Brain pericyte (primary cell): ENCODE measurements at regions not wholly inside any gene's neighbourhood (a gene's known extent, or its start where the extent isn't known, plus 50 kb on each side); places are given as distances from the start of the nearest gene placed in this dataset.
"Not testable (repeated sequence)": the region's sequence is repeated elsewhere in the genome, so short reads cannot be mapped to it uniquely, and the experiment has no call there.

Experiments used
- DNase-seq: peaks from one replicate; pipeline ENCODE4 v3.0.0-alpha.2; 2012; ENCODE audit warnings: low read depth, low spot score

DNA sequence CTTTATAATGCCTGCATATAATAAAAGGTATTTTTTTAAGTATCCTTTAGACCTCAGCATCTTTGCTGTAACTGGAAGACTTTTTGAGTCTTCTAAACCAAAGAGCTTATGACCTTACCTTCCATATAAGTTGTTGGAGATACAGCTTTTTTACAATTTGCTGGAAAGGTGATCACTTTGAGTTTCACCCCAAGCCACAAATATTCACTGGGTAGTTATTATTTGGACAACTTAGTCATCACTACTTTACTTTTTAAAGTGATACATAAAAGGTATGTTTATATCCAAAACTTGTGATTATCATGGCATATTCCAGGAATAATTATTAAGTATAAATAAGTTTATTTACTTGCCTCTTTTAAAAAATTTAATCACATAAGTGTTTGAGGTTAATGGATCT, 246.7 kb upstream of the NRIP1 start:
- DNase-seq: no peak

DNA sequence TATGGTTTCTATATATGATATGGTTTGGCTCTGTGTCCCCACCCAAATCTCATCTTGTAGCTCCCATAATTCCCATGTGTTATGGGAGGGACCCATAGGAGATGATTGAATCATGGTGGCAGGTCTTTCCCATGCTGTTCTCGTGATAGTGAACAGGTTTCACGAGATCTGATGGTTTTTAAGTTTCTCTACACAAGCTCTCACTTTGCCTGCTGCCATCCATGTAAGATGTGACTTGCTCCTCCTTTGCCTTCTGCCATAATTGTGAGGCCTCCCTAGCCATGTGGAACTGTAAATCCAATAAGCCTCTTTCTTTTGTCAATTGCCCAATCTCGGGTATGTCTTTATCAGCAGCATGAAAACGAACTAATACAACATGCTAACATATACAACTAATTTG, 252.2 kb upstream of the NRIP1 start:
- DNase-seq: not testable (repeated sequence)

DNA sequence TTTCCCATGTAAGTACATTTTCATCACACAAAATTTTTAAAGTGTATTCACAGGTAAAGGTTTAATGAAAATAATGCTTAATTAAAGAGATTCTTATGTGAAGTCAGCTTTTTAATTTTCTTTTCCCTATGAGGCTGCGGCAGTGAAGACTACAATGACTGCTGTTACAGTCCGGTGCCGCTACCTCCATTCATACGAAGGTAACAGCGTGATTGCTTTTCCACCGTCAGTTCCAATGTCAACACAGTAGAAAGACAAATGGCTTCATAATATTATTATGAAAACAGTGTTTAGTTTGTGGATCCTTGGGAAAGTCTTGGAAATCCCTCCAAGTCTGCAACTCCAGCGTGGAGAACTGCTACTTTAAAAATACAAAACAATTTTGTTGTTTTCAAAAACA, 254.9 kb upstream of the NRIP1 start:
- no peak for DNase-seq

DNA sequence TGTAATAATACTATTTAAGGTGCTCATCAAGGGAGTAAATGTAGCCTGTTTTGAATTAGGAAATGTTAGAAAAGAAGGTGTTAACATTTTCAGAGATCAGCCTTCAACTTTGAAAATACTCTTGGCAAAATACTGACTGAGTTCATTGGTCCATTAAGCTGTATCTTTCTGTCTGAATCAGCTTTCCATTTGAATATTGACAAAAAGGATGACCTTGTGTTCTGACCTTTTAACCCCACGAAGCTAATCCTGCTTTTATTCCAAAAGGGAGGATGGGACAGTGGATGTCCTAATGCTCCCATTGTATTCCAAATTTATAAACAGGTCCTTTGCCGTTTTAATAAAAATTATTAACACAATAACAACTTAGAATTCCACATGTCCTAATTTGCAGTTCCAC, 259.7 kb upstream of the NRIP1 start:
- no peak for DNase-seq

DNA sequence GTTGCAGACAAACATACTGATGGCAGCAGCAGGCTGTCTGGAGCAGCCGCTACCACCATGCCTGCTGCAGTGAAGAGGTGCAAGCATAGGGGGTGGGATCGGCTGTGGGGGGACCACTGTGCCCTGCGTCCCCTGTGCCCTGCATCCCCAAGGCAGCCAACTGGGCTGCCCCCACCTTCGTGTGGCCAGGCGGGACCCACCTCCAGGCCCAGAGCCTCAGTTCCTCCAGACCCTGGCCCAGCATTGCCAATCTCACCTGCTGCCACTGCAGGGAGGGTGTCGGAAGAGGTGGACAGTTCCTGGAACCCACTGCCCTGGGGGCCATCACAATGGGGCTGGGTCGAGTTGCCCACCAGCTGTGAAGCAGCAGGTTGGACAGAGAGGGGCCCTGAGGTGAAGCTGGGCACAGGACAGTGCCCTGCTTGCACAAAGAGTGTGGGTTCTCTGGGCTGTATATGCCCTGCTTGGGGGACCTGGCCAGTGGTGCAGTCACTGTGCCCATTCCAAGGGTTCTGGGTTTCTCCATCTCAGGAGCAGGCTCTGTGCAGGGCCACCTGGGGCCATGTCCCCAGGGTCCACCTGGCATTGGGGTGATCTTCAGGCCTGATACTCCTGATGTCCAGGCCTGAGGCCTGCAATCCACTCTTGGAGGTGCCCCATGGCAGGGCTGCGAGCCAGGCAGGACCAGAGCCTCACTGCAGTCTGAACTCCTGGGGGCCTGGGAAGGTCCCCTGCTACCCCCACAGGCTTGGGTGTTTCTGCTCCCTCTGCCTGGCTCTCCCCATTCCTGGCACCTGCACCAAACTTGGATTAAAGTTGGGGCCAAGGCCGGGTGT, 261.4 kb upstream of the NRIP1 start:
- no peak for DNase-seq

DNA sequence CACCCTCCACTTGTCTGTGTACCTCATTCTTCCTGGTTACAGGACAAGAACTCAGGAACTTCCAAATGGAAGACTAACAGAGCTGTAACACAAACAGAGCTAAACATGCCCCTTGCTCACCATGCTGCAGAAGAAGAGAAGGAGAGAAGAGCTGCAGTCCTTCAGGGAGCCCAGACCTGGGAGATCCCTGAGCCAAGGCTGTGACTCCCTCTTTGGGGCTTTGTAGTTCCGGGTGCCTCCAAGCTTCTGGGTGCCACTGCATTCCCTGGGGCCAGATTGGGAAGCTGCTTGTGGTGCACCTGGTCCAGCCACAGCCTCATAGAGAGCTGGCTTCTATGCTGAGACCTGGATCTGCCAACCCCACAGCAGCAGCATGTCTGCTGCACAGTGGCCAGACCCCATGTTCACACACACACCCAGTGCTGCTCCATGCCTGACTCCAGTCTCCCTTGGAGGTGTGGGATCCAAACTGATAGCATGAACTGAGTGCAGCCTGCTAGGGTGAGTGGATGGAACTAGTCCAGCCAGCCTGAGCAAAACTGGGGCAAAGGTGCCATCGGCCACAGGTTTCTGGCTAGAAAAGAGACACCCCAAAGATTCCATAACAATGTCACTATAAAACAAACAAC, 263.0 kb upstream of the NRIP1 start:
- no peak for DNase-seq

DNA sequence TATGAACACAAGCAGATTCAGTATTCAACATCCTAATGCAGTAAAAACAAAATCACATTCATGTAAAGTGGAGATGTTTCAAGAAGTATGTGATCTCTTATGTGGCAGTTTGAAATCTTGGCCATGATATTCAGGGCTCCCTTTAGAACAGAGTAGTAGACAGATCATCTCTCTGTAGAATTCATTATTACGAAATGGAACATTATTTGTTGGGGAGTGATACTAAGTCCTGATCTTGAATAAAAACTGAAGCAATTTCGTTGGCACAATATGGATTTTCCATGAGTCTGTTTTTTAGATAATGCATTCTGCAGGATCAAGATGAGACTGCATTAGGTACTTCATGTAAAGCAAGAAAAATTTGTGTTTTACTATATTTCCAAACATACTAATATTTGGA, 264.4 kb upstream of the NRIP1 start:
- DNase-seq: no peak

DNA sequence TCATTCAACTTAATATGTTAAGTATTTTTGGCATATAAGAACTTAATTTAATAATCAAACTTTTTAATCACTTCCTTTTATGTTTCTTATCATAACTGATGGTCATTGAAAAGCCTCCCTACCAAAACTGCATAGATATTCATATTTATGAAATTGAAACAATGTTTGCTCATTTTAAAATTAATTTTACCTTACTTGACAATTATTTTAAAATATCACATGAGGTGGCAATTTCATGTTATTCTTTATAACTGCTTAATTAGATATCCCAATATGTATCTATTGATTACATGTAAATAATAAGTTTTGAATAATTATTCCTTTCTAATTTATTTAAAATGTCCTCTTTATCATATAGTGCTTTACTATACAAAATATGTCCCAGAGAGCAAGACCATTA, 266.1 kb upstream of the NRIP1 start:
- no peak for DNase-seq

DNA sequence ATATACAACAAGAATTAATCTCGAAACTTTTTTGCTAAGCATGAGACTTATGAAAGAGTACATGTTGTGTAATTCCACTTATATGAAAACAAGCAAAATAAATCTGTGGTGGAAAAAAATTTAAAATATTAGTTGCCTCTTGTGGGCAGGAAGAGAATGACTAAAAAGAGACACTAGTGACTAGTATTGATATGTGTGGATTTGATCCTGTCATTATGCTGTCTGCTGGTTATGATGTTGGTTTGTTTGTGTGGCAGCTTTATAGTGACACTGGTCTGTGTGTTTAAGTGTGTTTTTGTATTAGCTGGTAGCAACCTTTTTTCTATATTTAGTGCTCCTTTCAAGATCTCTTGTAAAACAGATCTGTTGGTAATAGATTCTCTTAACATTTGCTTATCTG, 267.8 kb upstream of the NRIP1 start:
- no peak for DNase-seq

DNA sequence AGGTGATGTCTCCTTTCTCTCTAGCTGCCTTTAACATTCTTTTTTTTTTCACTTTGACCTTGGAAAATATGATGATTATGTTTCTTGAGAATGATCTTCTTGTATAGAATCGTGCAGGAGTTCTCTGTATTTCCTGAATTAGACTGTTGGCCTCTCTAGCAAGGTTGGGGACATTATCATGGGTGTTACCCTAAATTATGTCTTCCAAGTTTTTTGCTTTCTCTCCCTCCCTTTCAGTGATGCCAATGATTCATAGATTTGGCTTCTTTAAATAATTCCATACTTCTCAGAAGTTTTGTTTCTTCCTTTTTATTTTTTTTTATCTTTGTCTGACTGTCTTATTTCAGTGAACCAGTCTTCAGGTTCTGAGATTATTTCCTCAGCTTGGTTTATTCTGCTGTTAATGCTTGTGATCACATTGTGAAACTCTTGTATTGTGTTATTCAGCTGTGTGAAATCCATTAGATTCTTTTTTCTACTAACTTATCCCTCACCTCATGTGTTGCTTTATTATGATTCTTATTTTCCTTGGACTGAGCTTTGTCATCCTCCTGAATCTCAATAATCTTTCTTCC, 268.4 kb upstream of the NRIP1 start:
- no peak for DNase-seq

DNA sequence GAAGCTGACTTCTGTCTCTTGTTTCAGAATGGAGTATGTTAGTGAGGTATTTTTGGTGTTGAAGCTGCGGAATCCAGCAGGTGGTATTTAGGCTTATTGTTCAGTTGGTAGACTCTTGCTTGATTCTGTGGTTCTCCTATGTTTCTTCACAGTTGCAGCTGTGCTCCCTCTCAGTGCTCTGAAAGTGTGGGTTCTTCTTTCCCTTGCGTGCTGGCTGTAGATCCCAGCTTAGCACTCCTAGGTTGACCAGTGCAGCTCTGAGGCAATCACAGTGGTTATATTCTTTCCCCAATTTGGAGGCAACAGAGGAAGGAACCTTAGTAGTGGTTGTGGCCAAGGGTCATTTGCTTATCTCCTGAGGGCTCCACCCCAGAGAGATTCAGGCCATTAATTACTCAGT, 269.2 kb upstream of the NRIP1 start:
- DNase-seq: no peak

DNA sequence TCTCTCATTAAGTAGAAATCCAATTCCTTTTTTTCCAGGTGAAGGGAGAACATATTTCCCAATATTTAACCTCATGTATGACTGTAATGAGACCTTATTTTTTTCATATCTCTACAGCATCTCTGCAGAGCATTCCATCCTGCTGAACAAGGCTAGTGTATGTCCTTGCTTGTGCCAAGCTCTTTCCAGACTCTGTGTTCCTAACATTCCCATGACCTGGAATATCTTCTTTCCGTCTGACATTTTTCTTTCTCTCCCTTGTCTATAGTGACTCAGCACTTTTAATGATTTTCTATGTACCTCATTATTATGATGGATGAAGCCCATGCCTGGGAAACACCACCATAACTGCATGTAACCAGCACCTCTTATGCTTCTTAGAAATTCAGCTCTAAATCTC, 278.3 kb upstream of the NRIP1 start:
- DNase-seq: no peak

DNA sequence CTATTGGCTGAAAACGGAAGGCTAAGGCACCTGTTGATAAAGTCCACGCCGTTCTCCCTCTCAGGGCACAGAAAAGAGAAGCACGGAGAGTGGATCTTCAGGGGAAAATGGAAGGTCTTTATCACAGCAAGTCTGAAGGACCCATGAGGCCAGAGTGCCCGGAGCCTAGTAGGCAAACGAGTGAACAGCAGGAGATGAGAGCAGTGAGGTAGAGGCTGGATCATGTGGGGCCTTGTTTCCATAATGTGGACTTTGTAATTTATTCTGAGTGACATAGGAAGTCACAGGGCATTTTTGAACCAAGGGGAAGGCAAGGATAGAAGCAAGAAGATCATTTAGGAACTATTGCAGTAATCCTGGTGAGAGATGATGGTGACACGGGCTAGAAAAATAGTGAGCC, 287.2 kb upstream of the NRIP1 start:
- no peak for DNase-seq

DNA sequence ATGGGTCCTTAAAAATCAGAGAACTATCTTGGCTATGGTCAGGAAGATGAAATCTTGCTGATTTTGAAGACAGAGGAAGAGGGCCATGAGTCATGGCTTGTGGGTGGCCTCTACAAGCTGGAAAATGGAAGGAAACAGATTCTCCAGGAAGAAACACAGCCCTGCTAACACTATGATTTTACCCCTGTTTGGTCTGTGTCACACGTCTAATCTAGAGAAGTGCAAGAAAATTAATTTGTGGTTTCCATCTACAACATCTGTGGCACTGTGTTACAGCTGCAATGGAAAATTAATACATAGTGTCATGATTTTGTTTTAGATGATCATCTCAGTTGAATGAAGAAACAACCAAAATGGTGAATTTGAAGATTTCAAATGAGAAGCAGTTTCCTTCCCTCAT, 288.7 kb upstream of the NRIP1 start:
- DNase-seq: no peak

DNA sequence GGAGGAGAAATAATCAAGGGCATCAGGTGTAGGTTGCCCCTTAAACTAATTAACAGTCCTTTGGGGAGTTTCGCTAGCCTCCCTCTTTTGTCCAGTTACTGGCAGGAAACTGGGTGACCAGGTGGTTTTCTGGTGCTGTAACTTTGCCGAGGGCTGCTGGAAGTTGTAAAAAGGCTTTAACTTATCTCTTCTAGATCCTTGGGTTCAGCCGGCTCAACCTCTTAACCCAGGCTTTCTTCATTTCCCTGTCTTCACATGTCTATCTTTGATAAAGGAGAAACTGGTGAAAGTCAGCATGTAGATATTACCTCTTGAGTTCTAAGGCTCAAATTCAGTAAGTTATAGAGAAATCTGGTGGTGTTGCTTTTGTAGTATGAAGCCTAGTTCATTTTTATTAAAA, 289.7 kb upstream of the NRIP1 start:
- DNase-seq: no peak

DNA sequence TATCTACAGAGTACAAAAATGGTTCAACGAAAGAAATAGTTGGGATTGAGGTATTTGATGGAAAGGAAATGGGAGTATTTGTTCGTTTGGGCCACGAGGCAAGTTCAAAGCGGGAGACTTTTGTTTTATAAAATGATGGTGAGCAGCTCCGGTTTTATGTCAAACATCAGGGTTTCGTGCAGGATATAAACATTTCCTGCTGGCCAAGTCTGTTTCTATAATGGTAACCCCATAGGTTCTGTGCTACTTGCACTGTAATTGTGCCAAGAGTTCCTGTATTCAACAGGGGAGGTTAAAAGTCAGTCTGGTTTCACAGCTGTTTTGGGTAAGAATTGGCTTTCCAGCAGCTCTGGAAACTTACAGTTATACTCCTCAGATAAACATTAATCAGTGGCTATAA, 290.3 kb upstream of the NRIP1 start:
- DNase-seq: peak; percentile 12

DNA sequence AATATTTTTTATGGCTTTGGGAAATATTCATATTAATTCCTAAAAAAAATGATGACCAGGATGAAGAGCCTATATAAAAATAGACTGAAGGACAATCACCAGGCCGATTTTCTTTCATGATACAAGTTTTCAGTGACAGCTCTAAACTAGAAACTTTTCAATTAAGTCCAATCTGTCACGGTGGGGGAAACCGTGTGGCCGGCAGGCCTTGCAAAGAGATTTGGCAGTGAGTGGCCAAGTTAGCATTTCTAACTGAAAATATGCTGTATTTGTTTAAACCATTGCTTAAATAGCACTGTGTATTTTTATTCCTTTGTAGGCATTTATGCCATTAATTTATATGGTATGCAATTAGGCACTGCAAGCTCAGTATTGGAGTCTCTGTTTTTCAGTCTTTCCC, 294.5 kb upstream of the NRIP1 start:
- DNase-seq: no peak

DNA sequence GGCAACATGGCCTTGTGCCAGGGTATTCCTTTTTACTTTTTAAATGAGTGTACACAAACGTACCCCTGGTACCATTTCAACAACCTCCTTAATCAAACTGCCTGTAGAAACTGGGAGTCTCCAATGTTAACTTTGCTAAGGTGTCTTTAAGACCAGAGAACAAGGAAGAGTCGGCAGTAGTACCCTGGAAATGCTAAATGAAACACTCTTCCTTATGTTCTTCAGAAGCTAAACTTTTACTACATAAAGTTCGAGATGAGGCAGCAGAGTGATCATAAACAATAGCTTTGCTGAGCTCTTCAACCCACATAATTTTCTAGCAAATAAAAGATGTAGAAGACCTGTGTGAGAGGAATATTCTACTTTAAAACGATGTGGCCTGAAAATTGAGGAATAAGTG, 297.7 kb upstream of the NRIP1 start:
- no peak for DNase-seq

DNA sequence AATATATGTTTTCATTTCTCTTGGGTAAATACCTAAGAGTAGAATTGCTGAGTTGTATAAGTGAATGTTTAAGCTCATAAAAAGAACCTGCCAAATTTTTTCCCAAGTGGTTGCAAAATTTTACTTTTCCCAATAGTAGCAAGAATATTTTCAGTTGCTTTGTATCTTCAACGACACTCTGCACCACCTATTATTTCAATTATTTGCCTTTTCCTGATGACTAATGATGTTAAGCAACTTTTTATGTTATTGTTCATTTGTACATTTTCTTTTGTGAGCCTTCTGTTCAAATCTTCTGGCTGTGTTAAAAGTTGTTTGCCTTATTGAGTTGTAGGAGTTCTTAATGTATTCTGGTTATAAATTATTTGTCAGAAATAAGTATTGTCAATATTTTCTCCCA, 299.1 kb upstream of the NRIP1 start:
- no peak for DNase-seq

DNA sequence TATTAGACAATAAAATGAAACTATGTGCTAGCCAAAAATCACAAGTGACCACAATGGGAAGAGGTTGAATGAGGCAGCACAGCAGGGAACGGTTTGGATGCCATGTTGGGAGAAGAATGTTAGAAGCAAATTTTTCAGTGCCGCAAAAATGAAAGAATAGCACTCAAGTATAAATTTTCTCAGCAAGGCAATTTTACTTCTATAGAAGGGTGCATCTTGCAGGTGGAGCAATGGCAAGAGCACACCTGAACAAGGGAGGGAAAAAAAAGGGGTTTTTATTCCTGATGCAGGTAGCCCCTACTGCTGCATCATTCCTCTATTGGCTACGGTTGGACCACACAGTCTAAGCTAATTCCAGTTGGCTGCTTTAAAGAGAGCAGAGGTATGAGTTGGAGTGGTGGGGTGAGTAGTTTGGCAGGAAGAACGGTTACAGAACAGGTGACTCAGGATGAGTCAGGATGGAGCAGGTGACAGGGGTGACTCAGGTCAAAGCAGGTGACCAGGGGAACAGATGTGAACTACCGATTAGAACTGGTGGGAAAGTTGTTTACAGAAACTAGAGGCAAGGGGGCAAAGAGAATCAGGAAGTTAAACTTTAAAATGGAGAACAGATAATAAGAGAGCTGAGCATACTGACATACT, 301.1 kb upstream of the NRIP1 start:
- DNase-seq: no peak

DNA sequence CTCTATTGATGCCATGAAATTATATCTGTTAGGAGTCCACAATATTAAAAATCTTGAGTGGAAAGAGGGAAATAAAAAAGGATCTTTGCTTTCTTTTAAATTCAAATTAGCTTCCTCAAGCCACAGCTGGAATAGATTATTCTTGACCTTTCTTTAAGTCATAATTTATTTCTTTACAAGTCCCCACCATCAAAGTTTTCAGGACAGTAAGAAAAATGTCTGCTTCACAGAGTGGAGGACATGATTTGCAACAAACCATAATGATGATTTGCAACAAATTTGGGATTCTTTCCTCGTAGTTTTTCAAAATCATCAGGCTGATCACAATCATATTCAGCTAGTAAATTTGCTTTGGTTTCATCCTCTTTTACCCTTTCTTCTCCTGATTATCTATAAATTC, 301.8 kb upstream of the NRIP1 start:
- DNase-seq: no peak

DNA sequence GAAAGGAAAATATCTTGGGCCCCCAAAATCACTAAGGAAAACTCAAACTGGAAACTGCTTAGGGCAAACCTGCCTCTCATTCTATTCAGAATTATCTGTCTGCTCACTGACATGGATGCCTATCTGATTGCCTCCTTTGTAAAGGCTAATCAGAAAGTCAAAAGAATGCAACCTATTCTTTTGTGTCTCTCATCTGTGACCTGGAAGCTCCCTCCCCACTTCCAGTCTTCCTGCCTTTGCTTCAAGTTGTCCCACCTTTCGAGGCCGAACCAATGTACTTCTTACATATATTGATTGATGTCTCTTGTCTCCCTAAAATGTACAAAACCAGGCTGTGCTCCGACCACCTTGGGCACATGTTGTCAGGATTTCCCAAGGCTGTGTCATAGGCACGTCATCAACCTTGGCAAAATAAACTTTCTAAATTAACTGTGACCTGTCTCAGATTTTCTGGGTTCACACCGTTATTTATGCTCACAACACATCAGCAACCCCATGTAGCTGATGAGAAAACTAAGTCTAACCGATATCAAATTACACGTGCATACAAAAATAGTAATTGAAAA, 302.3 kb upstream of the NRIP1 start:
- no peak for DNase-seq
